Common myeloid progenitor, CD34-positive (primary cell): ENCODE measurements at regions not wholly inside any gene's neighbourhood (a gene's known extent, or its start where the extent isn't known, plus 50 kb on each side); places are given as distances from the start of the nearest gene placed in this dataset.

Experiments used
- CTCF ChIA-PET: fragments of 350-600 bp; sonication (Branson Sonifier 250); formaldehyde crosslinking; loops from one replicate; lab custom pipeline; 2021; ENCODE audit warnings: antibody characterized with exemption; lab: Charles Lee
- POLR2A ChIA-PET: fragments of 350-600 bp; sonication (Branson Sonifier 250); formaldehyde crosslinking; loops from one replicate; lab custom pipeline; 2021; ENCODE audit warnings: antibody characterized with exemption; lab: Charles Lee
- DNase-seq, 3 donors: peaks; one replicate each; pipeline versions ENCODE4 v3.0.0 to v3.0.0-alpha.2; 2013
- H3K27ac ChIP-seq, 2 experiments: 1 replicate in 1 of 2; 2 replicates in 1 of 2; pipeline ENCODE4 v1.7.0; 2013; ENCODE audit warnings: inconsistent platforms in 2 of 2, low read length in 2 of 2, mild to moderate bottlenecking in 2 of 2, low read depth in 1 of 2, moderate library complexity in 1 of 2; ENCODE audit not compliant: severe bottlenecking in 2 of 2, insufficient read depth in 1 of 2, poor library complexity in 1 of 2
- H3K27me3 ChIP-seq, 5 experiments: replicated peaks in 2 of 5; 1 replicate in 3 of 5; 2 replicates in 2 of 5; pipeline versions ENCODE4 v1.6.1 to v1.7.0; 2013; ENCODE audit warnings: low read length in 4 of 5, mild to moderate bottlenecking in 2 of 5, moderate library complexity in 2 of 5, inconsistent platforms in 1 of 5; ENCODE audit not compliant: insufficient read depth in 5 of 5, control insufficient read depth in 4 of 5
- H3K36me3 ChIP-seq, 4 experiments: 1 replicate in 2 of 4; 2 replicates in 2 of 4; pipeline versions ENCODE4 v1.6.1 to v1.7.0; 2013; ENCODE audit warnings: low read length in 3 of 4, control low read depth in 1 of 4, mild to moderate bottlenecking in 1 of 4; ENCODE audit not compliant: control insufficient read depth in 4 of 4, insufficient read depth in 4 of 4
- H3K4me1 ChIP-seq, 4 experiments: 1 replicate in 3 of 4; 2 replicates in 1 of 4; pipeline versions ENCODE4 v1.6.1 to v1.7.1; 2013; ENCODE audit warnings: low read length in 3 of 4, mild to moderate bottlenecking in 3 of 4, control low read depth in 1 of 4, inconsistent platforms in 1 of 4, moderate library complexity in 1 of 4; ENCODE audit not compliant: control insufficient read depth in 4 of 4, insufficient read depth in 4 of 4; ENCODE audit errors: control extremely low read depth in 1 of 4
- H3K4me3 ChIP-seq, 7 experiments: 1 replicate in 4 of 7; 2 replicates in 3 of 7; pipeline versions ENCODE4 v1.5.1 to v1.7.0; 2013; ENCODE audit warnings: mild to moderate bottlenecking in 7 of 7, low read length in 6 of 7, moderate library complexity in 6 of 7, inconsistent platforms in 2 of 7, low read depth in 2 of 7, control low read depth in 1 of 7; ENCODE audit not compliant: insufficient read depth in 4 of 7, control insufficient read depth in 1 of 7; ENCODE audit errors: extremely low read depth in 1 of 7
- H3K9me3 ChIP-seq, 5 experiments: 1 replicate in 4 of 5; 2 replicates in 1 of 5; pipeline versions ENCODE4 v1.6.1 to v1.7.1; 2013; ENCODE audit warnings: low read length in 4 of 5, mild to moderate bottlenecking in 2 of 5, inconsistent platforms in 1 of 5, low read depth in 1 of 5, moderate library complexity in 1 of 5; ENCODE audit not compliant: control insufficient read depth in 4 of 5, insufficient read depth in 2 of 5; ENCODE audit errors: control extremely low read depth in 1 of 5
- WGBS: methylation state at CpG from one replicate; pipeline ENCODE4 v1.1.5; 2013; ENCODE audit not compliant: insufficient coverage; 5-methylcytosine and 5-hydroxymethylcytosine counted together

DNA sequence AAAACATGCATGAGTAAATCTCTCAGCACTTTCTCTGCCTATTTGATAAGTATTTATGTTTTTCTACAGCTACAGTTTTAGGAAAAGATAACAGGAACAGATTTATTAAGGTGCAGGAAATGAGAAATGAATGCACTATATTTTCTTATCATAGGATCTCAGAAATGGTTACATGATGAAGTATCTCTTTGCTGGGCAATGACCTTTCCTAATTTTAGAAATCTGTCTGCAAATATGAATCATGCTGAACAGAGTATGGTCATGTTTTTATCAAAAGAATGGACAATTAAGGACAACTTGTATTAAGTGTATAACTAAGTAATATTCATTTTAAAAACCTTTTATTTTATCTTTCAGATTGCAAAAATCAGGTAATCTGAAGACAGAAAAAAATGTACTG lies 53.8 kb upstream of the SPPL2A start:
- Histone ChIP-seq H3K27me3 (no peaks in the 10 kb centered on the region), H3K4me1 (no peaks in the 10 kb centered on the region), H3K9me3 (no peaks in the 10 kb centered on the region), H3K27ac (no peak overlapping the region), H3K4me3 (no peak overlapping the region), H3K36me3 (no peaks in the 10 kb centered on the region)
- ChIA-PET CTCF (interaction anchor here (1.1 kb wide), 1 partner anchor 10 kb away, joined by 3 read pairs; no protein-coding TSS in a partner anchor), POLR2A (no interaction called here)
- no peak for DNase-seq

DNA sequence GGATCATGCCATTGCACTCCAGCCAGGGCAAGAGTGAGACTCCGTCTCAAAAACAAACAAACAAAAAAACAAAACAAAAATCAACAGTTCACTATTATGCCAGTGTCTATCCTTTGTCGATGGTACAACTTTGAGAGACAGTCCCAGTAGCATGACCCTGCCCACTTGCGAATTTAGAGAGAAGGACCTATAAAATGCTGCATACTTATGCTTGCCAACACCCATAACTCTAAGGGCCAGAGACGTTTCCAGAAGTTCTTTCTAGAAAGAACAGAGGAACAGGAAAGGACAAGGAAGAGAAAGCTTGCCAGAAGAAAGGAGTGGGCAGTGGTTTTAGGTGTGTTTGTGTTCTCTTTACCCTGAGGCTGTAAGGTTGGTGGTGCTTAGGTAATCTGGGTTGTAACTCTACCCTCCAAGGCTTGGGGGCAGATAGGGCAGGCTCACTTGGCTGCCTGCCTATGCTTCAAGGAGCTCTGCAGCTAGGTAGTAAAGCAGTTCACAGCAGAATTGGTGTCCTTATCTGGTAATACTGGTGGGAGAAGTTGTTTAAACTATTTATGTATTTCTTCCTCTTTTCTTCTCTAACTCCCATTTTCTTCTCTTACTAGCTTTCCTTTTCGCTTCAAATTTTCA lies 50.6 kb upstream of the SPPL2A start:
- CTCF ChIA-PET, result no interaction called here
- Histone ChIP-seq H3K27me3 (no peaks in the 10 kb centered on the region), H3K9me3 (no peaks in the 10 kb centered on the region), H3K4me3 (no peak overlapping the region), H3K27ac (no peak overlapping the region), H3K36me3 (no peaks in the 10 kb centered on the region), H3K4me1 (no peaks in the 10 kb centered on the region)
- POLR2A ChIA-PET, result no interaction called here
- 81% methylated on average over 3 of the region's 5 CpGs for WGBS
- DNase-seq, result peak in 2 of 3 donors; percentile 9 to 47
